AG09309 (cell line): ENCODE measurements at regions not wholly inside any gene's neighbourhood (a gene's known extent, or its start where the extent isn't known, plus 50 kb on each side); places are given as distances from the start of the nearest gene placed in this dataset.

ENCODE experiments used
- DNase-seq: peaks from one replicate; pipeline ENCODE4 v3.0.0-alpha.2; 2010; ENCODE audit warnings: low read depth
- H3K4me3 ChIP-seq: 2 replicates; pipeline ENCODE4 v1.5.1; 2011; ENCODE audit warnings: mild to moderate bottlenecking, low read depth, low read length, moderate library complexity; ENCODE audit not compliant: control insufficient read depth
- CTCF ChIP-seq: IDR thresholded peaks from 2 replicates; pipeline ENCODE4 v1.5.1; 2011; ENCODE audit warnings: mild to moderate bottlenecking, low read depth, low read length, inconsistent platforms; ENCODE audit not compliant: insufficient read depth, control insufficient read depth; ENCODE audit errors: missing control alignments

DNA sequence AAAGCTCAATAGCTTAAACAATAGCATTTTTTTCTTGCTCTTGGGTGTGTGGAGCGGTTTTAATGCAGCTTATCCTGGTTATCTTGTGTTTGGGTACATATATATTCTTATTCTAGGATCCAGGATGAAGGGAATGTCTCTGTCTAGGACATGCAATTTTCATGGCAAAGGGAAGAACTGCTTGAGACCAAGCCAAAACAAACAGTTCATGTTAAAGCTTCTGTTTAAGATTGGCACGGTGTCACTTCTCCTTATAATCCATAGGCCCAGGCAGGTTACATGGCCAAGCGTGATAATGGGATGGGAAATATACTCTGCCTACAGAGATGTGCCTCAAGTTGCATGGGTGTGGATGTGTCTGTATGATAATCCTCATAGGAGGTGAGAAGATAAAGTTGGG is 177.1 kb upstream of the PGR start:
- DNase-seq, result no peak
- no peak for TF ChIP-seq CTCF
- H3K4me3 ChIP-seq, result no peak overlapping the region

DNA sequence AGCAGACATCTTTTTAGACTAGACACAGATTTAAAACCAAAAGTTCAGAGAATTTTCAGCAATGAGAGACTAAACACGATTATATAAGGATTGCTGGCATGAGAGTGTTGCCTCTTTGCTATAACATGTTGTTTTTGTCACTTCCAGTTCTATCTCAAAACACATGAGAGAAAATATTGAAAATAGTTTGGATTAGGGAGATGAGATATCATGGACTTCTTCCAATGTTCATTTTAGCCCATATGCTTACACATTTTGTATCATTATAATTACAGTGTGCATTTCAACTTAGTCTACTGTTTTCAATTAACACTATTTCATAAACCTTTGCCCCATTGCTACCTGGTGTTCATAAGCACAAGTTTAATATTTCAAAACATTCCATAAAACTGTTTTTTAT is 175.9 kb upstream of the PGR start:
- H3K4me3 ChIP-seq, result no peak overlapping the region
- DNase-seq, result no peak
- TF ChIP-seq CTCF, result no peak

DNA sequence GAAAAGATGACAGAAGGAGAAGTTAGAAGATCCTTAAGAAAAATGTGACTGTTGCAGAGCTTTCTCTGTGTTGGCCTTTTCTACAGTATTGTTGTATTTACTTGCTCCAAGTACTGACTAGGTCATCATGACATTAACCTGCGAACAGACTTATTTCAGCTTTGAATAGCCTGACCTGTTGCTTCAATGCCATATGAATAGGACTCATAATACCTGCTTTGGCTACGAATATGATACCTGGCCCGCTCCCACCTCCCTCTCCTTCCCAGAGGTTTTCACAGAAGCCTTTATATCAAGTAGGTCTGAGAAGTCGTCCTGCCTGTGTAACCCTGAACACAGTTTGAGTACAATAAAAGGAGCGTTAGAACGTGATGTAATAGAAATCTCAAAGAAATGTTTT is 169.6 kb upstream of the PGR start:
- DNase-seq, result no peak
- no peak overlapping the region for H3K4me3 ChIP-seq
- TF ChIP-seq CTCF, result no peak

- no peak overlapping the region for H3K4me3 ChIP-seq
- DNase-seq, result no peak
- no peak for TF ChIP-seq CTCF
Measured at GRCh38 chr11:101296896-101297295, 167.3 kb upstream of the PGR start.

DNA sequence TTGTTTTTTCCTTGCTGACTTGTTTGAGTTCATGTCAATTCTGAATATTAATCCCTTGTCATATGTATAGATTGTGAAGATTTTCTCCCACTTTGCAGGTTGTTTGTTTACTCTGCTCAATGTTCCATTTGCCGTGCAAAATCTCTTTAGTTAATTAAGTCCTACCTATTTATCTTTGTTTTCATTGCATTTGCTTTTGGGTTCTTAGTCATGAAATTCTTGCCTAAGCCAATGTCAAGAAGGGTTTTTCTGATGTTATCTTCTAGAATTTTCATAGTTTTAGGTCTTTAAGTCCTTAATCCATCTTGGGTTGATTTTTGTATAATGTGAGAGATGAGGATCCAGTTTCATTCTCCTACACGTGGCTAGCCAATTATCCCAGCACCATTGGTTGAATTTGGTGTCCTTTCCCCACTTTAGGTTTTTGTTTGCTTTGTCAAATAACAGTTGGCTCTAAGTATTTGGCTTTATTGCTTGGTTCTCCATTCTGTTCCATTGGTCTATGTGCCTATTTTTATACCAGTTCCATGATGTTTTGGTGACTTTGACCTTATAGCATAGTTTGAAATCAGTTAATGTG is 163.1 kb upstream of the PGR start:
- no peak for TF ChIP-seq CTCF
- no peak overlapping the region for H3K4me3 ChIP-seq
- no peak for DNase-seq

GRCh38 chr11:101291279-101291678 is 161.7 kb upstream of the PGR start:
- TF ChIP-seq CTCF, result no peak
- DNase-seq, result no peak
- H3K4me3 ChIP-seq, result no peak overlapping the region

DNA sequence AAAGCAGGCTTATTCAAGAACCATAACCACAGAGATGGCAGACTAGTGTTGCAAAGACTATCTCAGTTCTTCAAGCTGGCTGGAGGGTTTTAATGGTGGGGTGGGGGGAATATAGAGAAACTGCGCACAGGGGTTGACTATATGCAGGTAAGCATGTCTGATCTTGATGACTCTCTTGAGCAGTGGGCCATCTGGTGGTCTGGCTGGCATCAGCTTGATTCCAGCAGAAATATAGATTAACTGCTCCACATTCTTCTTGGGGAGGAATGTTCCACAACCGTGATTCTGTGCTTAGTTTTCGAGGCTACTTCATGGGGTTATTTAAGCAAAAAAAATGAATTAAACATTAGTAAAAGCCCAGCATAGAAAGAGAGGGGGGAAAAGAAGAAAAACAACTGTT is 158.8 kb upstream of the PGR start:
- no peak for TF ChIP-seq CTCF
- DNase-seq, result no peak
- no peak overlapping the region for H3K4me3 ChIP-seq
